ENCODE measurements at regions not wholly inside any gene's neighbourhood (a gene's known extent, or its start where the extent isn't known, plus 50 kb on each side); places are given as distances from the start of the nearest gene placed in this dataset.

- DNase-seq = no peak
Observed at GRCh38 chr4:129167640-129168260, 71.8 kb downstream of the C4orf33 start.

- DNase-seq = no peak
Observed at GRCh38 chr4:129172181-129172580, 76.2 kb downstream of the C4orf33 start.

GRCh38 chr4:129176864-129177263 is 80.9 kb downstream of the C4orf33 start:
- DNase-seq = no peak

GRCh38 chr4:129179276-129179675 is 83.3 kb downstream of the C4orf33 start:
- DNase-seq = no peak

- no peak for DNase-seq
Observed at GRCh38 chr4:129189630-129190029, 93.7 kb downstream of the C4orf33 start.

- DNase-seq = no peak
Observed at GRCh38 chr4:129193357-129194100, 97.6 kb downstream of the C4orf33 start.

- DNase-seq = no peak
Observed at GRCh38 chr4:129208481-129208880, 112.5 kb downstream of the C4orf33 start.

- no peak for DNase-seq
Observed at GRCh38 chr4:129213692-129214091, 117.7 kb downstream of the C4orf33 start.

- no peak for DNase-seq
Observed at GRCh38 chr4:129218360-129218759, 122.4 kb downstream of the C4orf33 start.

- DNase-seq = no peak
Observed at GRCh38 chr4:129218897-129219296, 122.9 kb downstream of the C4orf33 start.

GRCh38 chr4:129220254-129220653 is 124.3 kb downstream of the C4orf33 start:
- no peak for DNase-seq

GRCh38 chr4:129223945-129224344 is 128.0 kb downstream of the C4orf33 start:
- DNase-seq = no peak

- no peak for DNase-seq
Observed at GRCh38 chr4:129230846-129231245, 134.9 kb downstream of the C4orf33 start.

- DNase-seq = no peak
Observed at GRCh38 chr4:129231945-129232588, 136.1 kb downstream of the C4orf33 start.

- DNase-seq = no peak
Observed at GRCh38 chr4:129232589-129233337, 136.8 kb downstream of the C4orf33 start.

- DNase-seq = no peak
Observed at GRCh38 chr4:129233691-129234090, 137.7 kb downstream of the C4orf33 start.

- DNase-seq = no peak
Observed at GRCh38 chr4:129236351-129236750, 140.4 kb downstream of the C4orf33 start.

- no peak for DNase-seq
Observed at GRCh38 chr4:129239088-129239487, 143.1 kb downstream of the C4orf33 start.

GRCh38 chr4:129240816-129241215 is 144.9 kb downstream of the C4orf33 start:
- no peak for DNase-seq

GRCh38 chr4:129246145-129246544 is 150.2 kb downstream of the C4orf33 start:
- DNase-seq = no peak

GRCh38 chr4:129246910-129247461 is 151.0 kb downstream of the C4orf33 start:
- DNase-seq = no peak

- DNase-seq = no peak
Observed at GRCh38 chr4:129248621-129249020, 152.7 kb downstream of the C4orf33 start.

GRCh38 chr4:129254126-129254525 is 158.2 kb downstream of the C4orf33 start:
- no peak for DNase-seq
